GM18868 (cell line): ENCODE measurements at regions not wholly inside any gene's neighbourhood (a gene's known extent, or its start where the extent isn't known, plus 50 kb on each side); places are given as distances from the start of the nearest gene placed in this dataset.
"Not testable (repeated sequence)": the region's sequence is repeated elsewhere in the genome, so short reads cannot be mapped to it uniquely, and the experiment has no call there.

Experiments
- ATAC-seq: cut with Tn5 transposase; IDR thresholded peaks from one replicate; pipeline ENCODE4 v1.9.1; 2021; ENCODE audit warnings: mild to moderate bottlenecking, moderate library complexity; ENCODE audit not compliant: unreplicated experiment

DNA sequence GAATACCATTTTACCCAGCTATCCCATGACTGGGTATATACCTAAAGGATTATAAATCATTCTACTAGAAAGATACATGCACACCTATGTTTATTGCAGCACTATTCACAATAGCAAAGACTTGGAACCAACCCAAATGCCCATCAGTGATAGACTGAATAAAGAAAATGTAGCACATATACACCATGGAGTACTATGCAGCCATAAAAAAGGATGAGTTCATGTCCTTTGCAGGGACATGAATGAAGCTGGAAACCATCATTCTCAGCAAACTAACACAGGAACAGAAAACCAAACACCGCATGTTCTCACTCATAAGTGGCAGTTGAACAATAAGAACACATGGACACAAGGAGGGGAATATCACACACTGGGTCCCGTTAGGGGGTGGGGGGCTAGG, 191.9 kb upstream of the POU5F2 start:
- not testable (repeated sequence) for ATAC-seq

DNA sequence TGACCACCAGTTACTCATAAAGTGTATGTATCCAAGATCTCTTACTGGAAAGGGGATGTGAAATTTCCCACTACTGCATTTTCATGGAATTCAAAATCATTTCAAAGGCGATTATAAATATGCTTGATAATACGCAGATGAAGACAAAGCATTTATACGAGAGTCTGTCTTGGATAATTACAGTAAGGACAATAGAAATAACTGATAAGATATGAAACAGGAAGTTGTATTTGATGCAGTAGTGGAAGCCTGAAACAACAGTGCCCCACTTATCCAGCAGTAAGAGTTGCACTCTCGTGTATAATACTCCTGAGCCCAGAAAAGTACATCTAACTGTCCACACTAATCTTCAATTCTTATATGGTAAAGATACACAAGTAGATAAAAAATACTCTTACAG, 188.7 kb upstream of the POU5F2 start:
- ATAC-seq, result no peak

DNA sequence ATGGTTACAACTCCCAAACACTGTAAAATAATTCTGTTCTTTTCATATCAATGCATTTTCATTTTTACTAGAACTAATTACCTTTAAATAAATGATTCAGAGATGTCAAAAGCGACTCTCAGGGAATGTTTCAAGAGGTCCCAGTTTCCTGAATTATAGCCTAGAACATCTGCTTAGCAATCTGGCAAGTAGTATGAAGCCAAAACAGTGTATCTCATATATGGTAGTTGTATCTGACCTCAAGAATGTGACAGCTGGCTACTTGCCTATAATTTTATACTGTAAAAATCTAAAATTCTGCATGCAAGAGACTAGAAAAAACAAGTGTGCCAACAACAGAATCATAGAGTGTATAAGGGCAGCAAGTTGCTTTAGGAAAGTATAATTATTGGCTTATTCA, 187.7 kb upstream of the POU5F2 start:
- no peak for ATAC-seq

DNA sequence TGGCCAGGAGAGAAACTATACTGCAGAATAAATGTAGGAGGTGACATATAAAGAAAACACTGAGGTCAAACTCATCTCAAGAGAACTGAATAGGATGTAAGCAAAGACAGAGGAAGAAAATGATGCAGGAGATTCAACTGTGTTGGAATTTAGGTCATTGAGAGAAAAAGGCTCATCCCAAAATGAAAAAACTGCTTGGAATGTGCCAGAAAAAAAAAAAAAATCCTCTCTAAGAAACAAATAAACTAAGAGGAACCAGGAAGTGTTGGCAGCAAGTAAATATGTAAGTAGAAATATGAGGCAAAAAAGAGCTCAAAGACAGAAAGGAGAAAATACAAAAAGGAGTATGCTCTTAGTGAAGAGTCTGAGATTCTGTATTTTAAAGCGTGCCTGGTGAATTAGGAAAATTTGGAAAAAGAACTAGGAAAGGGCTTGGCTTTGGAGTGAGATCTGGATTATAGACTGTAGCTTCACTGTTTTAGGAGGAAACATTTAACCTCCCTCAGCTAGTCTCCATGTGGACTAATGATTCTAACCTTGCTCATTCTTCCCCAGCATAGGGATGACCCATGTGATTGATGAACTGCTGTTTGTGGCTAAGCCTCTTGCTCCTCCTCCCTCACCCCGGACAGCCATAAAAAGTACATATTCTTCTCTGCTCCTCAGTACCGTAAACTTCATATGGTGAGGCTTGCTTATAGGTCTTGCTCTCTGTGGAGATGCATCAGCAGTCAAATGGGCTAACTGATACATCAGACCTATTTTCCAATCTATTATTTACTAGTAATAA, 185.6 kb upstream of the POU5F2 start:
- ATAC-seq, result no peak

DNA sequence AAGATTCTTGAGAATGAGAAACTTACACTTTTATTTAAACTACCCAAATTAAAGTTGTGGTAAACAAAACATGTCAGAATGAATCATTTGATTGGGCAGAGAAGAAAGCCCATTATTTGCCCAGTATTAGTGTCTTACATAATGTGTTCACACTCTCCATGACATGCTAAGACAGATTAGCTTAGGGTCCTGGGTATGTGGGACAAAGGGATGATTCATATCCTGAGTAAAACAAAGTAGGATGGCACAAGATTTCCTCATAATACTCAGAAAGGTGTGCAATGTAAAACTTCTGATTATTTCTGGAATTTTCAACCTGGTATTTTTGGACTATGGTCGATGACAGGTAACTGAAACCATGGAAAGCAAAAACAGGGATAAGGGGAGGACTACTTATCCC, 183.9 kb upstream of the POU5F2 start:
- ATAC-seq, result no peak

DNA sequence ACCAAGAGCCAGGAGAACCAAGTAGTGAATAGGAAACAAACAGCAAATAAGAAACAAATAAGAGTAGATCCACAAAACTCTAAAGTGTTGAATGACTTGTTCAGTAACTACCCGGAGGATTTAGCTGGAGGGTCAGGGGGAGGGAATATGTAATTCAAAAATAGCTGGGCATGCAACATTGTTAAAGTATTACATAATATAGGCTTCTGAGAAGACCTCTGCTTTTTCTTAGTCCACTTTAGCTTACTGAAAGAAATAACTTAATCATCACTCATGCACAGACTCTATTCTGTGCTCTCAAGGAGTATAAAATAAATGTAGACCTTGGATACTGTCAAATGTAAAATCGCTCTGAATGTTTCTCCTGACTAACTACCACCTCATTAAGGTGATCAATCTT, 183.2 kb upstream of the POU5F2 start:
- no peak for ATAC-seq

DNA sequence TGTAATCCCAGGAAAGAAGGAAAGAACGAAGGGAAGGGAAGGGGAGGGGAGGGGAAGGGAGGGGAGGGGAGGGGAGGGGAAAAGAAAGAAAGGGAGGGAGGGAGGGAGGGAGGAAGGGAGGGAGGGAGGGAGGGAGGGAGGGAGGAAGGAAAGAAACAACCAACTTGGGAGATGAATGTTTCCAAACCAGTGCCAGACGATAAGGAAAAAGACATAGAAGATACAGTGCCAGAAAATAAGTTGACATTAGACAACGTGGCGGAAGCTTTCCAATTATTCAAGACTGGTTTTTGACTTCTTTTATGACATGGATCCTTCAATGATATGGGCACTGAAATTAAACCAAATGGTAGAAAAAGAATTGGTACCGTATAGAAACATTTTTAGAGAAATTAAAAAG, 181.2 kb upstream of the POU5F2 start:
- no peak for ATAC-seq

DNA sequence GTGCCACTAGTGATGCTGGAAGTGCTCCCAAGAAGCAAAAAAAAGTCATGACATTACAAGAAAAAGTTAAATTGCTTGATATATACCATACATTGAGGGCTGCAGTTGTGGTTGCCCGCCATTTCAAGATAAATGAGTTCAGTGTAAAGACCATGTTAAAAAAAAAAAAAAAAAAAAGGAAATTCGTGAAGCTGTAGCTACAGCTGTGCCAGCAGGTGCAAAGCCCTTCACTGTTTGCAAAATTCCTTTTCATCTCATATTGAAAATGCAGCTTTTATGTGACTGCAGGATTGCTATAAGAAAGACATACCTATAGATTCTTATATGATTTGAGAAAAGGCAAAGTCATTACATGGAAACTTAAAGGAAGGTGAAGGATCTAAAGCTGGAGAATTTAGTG, 179.6 kb upstream of the POU5F2 start:
- ATAC-seq, result no peak

DNA sequence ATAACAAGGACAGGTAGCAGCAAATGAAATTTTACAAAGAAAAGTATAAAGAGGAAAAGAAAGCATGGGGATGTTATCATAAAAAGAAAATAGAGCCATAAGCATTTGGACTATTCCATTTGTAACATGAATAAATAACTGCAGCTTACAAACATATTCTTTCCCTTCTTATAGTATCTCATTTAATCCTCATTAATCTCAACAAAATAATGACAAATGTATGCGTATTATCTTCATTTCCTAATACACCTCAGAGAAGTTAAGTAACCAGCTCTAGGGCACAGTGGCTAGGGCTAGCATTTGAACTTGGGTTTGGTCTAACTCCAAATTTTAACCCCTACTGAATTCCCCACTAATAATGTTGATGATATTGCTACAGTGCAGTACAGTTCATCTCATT, 175.5 kb upstream of the POU5F2 start:
- ATAC-seq, result no peak

DNA sequence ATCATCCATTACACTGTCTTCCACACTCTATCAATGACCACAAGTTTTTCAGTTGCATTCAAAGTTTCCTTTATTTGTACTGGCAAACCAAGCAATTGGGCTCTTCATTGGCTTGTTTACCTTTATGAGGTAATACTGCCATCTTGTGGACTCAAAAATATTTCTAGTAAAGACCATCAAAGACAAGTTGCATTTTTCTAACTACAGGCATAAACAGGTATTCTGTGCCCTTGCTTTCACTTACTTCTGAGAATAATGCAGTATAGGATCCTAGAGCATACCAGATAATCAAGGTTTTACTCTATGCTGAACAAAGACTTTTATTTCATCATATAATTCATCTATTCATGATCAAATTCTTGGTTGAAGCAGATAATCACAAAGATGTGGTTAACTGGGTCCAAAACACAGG, 173.7 kb upstream of the POU5F2 start:
- peak; percentile 81 for ATAC-seq

DNA sequence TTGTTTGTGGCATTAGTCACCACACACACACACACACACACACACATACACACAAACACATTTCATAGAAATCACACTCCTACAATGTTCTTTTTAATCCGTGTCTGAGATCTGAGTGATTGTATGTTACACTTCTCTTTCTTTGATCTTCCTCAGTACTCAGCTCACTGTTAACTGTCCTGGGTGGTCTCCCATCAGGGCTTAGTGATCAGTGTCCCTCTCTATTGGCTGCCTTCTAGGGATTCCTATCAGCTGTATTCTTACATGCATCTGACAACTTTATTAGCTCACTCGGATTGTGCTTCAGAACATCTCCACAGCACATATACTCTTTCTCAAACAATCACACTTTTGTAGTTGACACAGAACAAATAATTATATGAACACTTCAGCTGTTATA, 170.2 kb upstream of the POU5F2 start:
- no peak for ATAC-seq

DNA sequence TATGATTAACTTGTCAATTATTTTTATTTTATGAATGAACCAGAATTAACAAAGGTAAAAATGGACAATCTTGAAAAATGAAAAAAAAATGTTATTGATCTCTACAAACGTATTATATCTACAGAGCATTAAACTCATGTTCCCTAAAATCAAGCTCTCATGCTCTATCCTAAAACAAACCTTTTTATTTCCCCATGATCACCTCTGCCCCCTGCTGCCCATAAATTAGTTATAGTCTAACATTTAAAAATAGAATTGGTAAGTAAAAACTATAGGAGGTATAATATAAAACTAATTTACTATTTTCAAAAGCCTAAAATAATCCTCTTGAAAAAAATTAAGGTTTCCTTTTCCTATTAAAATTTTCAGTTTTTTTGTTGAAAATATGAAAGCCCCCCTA, 168.0 kb upstream of the POU5F2 start:
- ATAC-seq, result no peak

DNA sequence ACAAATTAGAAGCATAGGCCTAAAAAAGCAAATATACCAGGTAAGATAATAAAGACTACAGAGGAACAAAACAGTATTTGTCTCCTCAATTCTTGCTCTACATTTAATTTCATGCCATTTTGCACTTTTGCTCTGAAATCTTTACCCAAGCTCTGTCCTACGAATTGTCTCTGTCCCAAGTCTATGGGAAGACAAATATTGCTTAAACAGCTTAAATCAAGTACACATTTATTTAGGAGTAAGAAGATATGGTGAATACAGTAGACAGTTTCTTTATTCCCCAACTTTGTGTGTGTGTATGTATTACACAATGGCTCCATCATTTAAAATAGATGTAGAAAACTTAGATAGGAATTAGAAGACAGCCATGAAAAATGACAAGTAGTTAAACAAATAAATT, 163.5 kb upstream of the POU5F2 start:
- ATAC-seq, result no peak

DNA sequence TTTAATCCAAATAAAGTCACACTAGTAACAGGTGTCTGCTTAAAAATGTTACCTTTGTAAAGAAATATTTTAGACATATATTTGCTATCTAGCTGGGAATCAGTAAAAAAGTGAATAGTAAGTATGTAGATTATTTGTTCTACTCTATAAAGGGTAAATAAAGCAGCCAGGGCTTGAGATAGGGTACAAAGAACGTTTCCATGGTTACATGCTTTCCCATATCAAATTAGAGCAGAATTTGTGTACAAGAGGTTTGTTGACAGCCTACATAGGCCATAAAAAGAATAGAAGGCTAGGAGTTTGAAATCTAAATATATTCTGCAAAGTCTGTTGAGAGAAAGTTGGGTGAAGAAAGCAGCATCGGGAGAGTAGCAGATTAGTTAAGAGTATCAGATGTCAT, 160.9 kb upstream of the POU5F2 start:
- no peak for ATAC-seq

DNA sequence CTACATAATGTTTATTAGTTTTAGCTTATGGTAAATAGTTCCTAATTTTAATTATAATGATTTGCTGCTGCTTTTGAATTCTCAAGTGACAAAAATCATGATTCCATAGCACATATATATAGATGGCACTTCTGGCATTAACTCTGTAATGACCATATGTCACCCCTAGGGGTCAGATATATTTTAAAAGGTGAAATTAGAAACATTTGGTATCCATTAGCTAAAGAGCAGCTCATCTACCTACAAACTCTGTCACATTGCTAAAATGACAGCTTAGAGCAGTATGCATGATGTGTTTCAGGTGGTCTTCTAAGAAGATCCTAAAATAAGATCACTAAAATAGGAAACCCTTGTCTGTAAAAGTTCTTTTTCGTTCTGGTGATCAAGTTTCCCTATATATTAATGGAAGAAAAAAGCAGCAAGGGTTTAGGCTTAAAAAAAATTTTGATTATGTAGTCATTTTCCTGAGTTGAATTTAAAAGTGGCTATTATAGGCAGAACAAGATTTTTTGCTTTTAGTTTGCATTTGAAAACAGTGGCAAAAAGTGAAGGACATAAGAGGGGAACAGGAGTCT, 157.7 kb upstream of the POU5F2 start:
- peak; percentile 94 for ATAC-seq

DNA sequence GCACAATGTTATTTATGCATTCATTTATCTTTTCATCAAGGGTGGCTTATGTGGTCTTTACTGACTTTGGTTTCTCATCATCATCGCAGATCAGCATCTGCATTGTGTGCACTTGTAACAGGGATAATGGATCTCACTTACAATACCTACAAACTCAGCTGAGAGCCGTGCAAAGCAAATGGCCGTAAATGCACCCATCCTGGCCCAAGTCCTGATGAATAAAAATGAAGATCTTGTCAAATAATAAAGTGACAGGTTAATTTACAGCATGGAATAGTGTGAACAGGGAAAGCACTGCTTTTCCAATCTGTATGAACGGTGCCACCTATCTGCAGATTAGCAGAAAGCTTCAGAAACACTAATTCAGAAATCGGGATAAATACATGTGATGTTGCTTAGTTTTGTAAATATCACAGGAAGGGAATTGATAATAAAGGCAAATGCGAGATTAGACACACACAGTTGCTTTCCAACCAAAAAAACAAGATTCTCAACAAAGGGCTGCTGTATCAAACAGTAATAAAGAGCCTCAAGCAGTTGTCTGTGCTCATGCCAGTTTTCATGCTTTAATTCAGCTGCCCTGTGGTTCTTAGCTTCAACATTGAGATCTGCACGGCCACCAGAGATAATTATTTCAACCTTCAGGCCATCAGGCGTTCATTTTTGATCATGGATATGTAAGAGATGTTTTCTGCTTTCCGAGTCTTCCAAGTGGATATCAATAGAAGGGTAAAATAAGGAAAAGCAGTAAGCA, 153.4 kb upstream of the POU5F2 start:
- ATAC-seq, result no peak

DNA sequence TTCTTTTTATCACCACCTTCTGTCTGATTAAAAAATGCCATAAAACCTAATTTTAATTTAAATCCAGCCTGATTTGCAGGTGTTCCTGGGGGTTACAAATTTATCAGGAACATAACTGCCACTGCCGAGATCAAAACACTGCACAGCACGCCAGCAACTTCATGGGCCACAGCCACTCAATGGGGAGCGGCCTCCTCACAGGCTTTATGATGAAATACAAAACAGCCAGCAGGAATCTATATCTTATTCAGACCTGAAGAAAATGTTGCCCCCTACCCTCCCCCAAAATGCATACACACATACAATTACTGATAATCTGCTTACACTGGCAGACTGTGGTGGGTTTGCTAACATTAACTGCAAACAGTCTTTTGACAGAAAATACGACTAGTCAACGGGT, 151.7 kb upstream of the POU5F2 start:
- no peak for ATAC-seq

DNA sequence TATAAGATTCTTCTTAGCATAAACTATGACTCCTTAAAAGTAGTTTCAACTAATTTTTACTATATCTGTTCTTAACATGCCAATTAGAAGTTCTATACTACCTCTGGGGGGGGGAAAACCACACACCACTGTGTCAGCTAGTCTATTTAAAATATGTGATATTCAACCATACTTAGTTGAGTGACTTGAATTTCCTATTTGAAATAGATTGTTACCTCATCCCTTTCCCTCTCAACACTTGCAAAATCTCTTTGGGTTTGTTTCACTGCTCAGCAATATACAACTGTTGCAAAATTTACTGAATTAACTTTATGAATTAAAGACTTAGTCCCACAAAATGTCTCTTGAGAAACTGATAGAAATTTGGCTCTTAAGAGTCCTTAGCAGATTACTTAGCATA, 151.1 kb upstream of the POU5F2 start:
- no peak for ATAC-seq

DNA sequence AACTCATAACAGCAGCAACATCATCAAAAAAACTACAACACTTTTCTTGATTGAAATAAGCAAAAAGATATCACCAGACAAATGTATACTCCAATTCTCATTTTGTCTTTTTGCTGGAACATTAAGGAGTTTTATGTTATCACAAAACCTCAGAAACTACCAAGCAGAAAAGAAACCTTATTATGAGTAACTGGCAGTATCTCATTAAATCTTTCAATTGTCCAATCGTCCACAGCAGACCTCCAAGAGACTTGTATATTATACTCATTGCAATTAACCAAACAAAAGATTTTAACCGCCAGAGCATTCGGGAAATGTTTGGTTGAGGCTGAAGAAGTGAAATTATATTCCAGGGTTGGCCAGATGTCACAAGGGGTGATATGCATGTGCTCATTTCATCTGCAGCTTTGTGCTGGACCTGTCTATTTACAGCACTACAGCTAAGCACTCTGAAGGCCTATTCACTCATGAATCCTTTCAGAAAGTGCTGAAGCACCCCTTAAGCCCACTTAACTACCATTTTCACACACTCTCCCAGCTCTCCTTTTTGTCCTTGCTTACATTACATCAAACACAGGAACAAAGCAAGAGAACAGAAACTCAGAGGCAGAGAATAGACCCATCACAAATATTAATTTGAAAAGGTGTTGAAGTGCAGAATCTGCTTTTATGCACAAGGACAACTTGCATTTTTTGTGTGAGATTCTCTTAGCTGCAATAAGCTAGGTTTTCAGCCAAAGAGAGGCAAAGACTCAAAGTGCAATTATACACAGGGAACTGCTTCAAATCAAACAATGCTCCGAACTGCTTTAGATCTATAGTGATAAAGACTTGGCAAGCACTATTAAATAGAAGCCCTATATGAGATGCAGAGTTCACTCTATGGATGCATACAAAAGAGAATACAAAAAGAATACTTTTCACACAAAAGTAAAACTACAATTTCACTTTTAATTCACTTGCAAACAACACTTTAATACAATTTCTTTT, 150.4 kb upstream of the POU5F2 start:
- no peak for ATAC-seq

DNA sequence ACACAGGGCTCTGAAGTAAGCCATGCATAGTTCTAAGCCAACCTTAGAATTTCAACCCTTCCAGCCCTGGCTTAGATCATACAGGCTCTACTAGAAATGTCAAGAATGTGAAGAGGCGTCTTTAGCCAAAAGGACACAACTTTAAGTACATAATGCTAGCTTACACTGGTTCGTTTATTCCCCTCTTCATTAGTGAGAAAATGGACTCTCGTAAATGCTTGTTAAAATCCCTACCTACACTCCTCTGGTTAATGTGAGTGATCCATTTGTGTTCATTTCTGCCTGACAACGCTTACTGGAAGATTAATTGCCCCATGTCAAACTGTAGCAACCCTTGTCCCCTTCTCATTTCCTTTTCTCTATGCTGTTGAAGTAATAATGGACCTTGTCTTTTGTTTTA, 149.3 kb upstream of the POU5F2 start:
- ATAC-seq, result no peak

DNA sequence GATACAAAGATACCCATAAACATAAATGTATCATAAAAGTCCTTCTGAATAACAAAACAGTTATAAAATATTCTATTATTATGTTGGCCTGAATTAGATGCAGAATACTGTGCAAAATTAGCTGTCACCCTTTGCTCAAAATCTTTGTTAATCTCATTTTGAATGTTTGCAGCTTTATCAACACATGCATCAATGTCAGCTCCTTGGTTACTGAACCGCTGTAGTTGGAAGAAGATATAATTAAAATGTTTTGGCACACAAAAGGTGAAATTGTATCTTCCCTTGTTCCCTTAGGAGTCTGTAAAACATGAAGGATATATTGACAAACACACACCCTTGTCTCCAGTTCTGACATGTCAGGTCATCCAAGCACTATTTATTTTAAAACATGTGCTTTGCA, 146.3 kb upstream of the POU5F2 start:
- ATAC-seq, result no peak
